Transverse colon (tissue), 4 donors: ENCODE measurements at regions not wholly inside any gene's neighbourhood (a gene's known extent, or its start where the extent isn't known, plus 50 kb on each side); places are given as distances from the start of the nearest gene placed in this dataset.

Experiments used
- EP300 ChIP-seq: sonication (generic); formaldehyde crosslinking; IDR thresholded peaks from one replicate; pipeline ENCODE4 v1.6.1; 2017; ENCODE audit warnings: antibody characterized with exemption, low read depth
- POLR2A ChIP-seq: fragments of 450-650 bp; IDR thresholded peaks from one replicate; pipeline ENCODE4 v1.6.1; 2016; ENCODE audit warnings: antibody characterized with exemption, mild to moderate bottlenecking, moderate library complexity
- POLR2AphosphoS5 ChIP-seq, 3 donors: sonication (generic); formaldehyde crosslinking; IDR thresholded peaks; one replicate each; pipeline ENCODE4 v1.6.1; 2016; ENCODE audit warnings: antibody characterized with exemption in 3 of 3
- TF ChIP-seq, protein P1 (sequence below), 5 experiments: fragments of 200-600 bp in 3 of 5; fragments of 450-650 bp in 2 of 5; sonication (generic) in 3 of 5; IDR thresholded peaks; 1 replicate in 2 of 5; 2 replicates in 3 of 5; pipeline ENCODE4 v1.5.1; 2016 to 2017; ENCODE audit warnings: antibody characterized with exemption in 5 of 5, inconsistent platforms in 3 of 5, mild to moderate bottlenecking in 2 of 5, moderate library complexity in 1 of 5

- TF ChIP-seq, protein P1, sequence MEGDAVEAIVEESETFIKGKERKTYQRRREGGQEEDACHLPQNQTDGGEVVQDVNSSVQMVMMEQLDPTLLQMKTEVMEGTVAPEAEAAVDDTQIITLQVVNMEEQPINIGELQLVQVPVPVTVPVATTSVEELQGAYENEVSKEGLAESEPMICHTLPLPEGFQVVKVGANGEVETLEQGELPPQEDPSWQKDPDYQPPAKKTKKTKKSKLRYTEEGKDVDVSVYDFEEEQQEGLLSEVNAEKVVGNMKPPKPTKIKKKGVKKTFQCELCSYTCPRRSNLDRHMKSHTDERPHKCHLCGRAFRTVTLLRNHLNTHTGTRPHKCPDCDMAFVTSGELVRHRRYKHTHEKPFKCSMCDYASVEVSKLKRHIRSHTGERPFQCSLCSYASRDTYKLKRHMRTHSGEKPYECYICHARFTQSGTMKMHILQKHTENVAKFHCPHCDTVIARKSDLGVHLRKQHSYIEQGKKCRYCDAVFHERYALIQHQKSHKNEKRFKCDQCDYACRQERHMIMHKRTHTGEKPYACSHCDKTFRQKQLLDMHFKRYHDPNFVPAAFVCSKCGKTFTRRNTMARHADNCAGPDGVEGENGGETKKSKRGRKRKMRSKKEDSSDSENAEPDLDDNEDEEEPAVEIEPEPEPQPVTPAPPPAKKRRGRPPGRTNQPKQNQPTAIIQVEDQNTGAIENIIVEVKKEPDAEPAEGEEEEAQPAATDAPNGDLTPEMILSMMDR (IDR thresholded peaks at IDR 0.05) = no peak
- TF ChIP-seq POLR2A (no peak), EP300 (no peak), POLR2AphosphoS5 (IDR thresholded peaks at IDR 0.05) (no peak)
Observed at GRCh38 chr2:166677996-166678395, 183.9 kb upstream of the SCN7A start.
